Mesendoderm (in vitro differentiated cells): ENCODE measurements at regions not wholly inside any gene's neighbourhood (a gene's known extent, or its start where the extent isn't known, plus 50 kb on each side); places are given as distances from the start of the nearest gene placed in this dataset.
A peak's percentile ranks its signal among the peaks of the same experiment; 100 is the strongest.

ENCODE experiments used
- DNase-seq: peaks from one replicate; pipeline ENCODE4 v3.0.0; 2013
- H2AK5ac ChIP-seq: 2 replicates; pipeline ENCODE4 v1.6.1; 2013; ENCODE audit warnings: low read length, inconsistent platforms
- H2BK120ac ChIP-seq: 2 replicates; pipeline ENCODE4 v1.6.1; 2013; ENCODE audit warnings: low read depth, mild to moderate bottlenecking, low read length, moderate library complexity, mixed read lengths
- H2BK15ac ChIP-seq: replicated peaks from 2 replicates; pipeline ENCODE4 v1.6.1; 2013; ENCODE audit warnings: low read depth, mild to moderate bottlenecking, moderate library complexity
- H2BK5ac ChIP-seq: 2 replicates; pipeline ENCODE4 v1.6.1; 2013; ENCODE audit warnings: low read length, inconsistent platforms
- H3K18ac ChIP-seq: 2 replicates; pipeline ENCODE4 v1.6.1; 2013; ENCODE audit warnings: mild to moderate bottlenecking, low read length, mixed read lengths
- H3K23ac ChIP-seq: one replicate; pipeline ENCODE4 v1.6.1; 2013; ENCODE audit warnings: low read length
- H3K27ac ChIP-seq: 2 replicates; pipeline ENCODE4 v1.5.1; 2013; ENCODE audit warnings: low read depth, mild to moderate bottlenecking, inconsistent platforms, low read length, moderate library complexity
- H3K27me3 ChIP-seq: 2 replicates; pipeline ENCODE4 v1.6.1; 2013; ENCODE audit warnings: low read length, control low read depth, mild to moderate bottlenecking, inconsistent platforms; ENCODE audit not compliant: insufficient read depth, poor library complexity
- H3K36me3 ChIP-seq: 2 replicates; pipeline ENCODE4 v1.6.1; 2013; ENCODE audit warnings: low read length, inconsistent platforms; ENCODE audit not compliant: control insufficient read depth, insufficient read depth
- H3K4ac ChIP-seq: one replicate; pipeline ENCODE4 v1.6.1; 2013; ENCODE audit warnings: low read depth, mild to moderate bottlenecking, low read length, moderate library complexity
- H3K4me1 ChIP-seq: 2 replicates; pipeline ENCODE4 v1.6.1; 2013; ENCODE audit warnings: low read depth, low read length, inconsistent platforms; ENCODE audit not compliant: control insufficient read depth
- H3K4me2 ChIP-seq: 2 replicates; pipeline ENCODE4 v1.6.1; 2013; ENCODE audit warnings: low read length
- H3K4me3 ChIP-seq: 2 replicates; pipeline ENCODE4 v1.5.1; 2013; ENCODE audit warnings: mild to moderate bottlenecking, low read length
- H3K56ac ChIP-seq: one replicate; pipeline ENCODE4 v1.6.1; 2013; ENCODE audit warnings: low read length
- H3K79me1 ChIP-seq: 2 replicates; pipeline ENCODE4 v1.6.1; 2013; ENCODE audit warnings: low read length, inconsistent platforms
- H3K79me2 ChIP-seq: 2 replicates; pipeline ENCODE4 v1.6.1; 2013; ENCODE audit warnings: mild to moderate bottlenecking, low read length; ENCODE audit not compliant: control insufficient read depth, insufficient read depth
- H3K9ac ChIP-seq: 2 replicates; pipeline ENCODE4 v1.6.1; 2013; ENCODE audit warnings: low read length, inconsistent platforms
- H4K5ac ChIP-seq: one replicate; pipeline ENCODE4 v1.6.1; 2013; ENCODE audit warnings: low read length
- H4K8ac ChIP-seq: one replicate; pipeline ENCODE4 v1.6.1; 2013; ENCODE audit warnings: low read depth, mild to moderate bottlenecking, control low read depth, low read length, moderate library complexity
- WGBS: extraction: QIAGEN DNeasy Blood & Tissue Kit; methylation state at CpG from one replicate; pipeline ENCODE4 v1.1.7; 2013; ENCODE audit warnings: low lambda C conversion rate, missing lambda C conversion rate; ENCODE audit not compliant: insufficient coverage; ENCODE audit errors: extremely low coverage; 5-methylcytosine and 5-hydroxymethylcytosine counted together

DNA sequence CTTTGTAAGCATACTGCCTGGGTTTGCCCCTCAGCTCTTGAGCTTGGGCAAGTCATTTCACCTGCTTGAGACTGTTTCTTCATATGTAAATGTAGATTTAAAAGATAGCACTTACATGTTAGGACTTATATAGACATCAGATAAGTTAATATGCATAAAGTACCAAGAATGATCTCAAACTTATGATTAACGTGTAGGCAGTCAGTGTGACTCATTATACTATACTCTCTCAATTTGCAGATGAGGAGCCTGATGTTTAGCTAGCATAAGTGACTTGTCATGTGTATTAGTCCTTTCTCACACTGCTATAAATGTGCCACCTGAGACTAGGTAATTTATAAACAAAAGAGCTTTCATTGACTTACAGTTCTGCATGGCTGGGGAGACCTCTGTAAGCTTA, 690.5 kb downstream of the KCNJ2 start:
- Histone ChIP-seq H3K79me2 (no peaks in the 10 kb centered on the region), H2BK120ac (no peak overlapping the region), H3K79me1 (no peaks in the 10 kb centered on the region), H2BK5ac (no peak overlapping the region), H2BK15ac (no peak overlapping the region), H2AK5ac (no peak overlapping the region), H3K9ac (no peak overlapping the region), H3K4me3 (no peak overlapping the region), H3K4me2 (no peak overlapping the region), H3K27ac (no peak overlapping the region), H4K5ac (no peak overlapping the region), H3K18ac (no peak overlapping the region), H3K23ac (no peak overlapping the region), H4K8ac (no peak overlapping the region), H3K56ac (no peak overlapping the region), H3K4ac (no peak overlapping the region), H3K27me3 (no peaks in the 10 kb centered on the region), H3K4me1 (no peaks in the 10 kb centered on the region), H3K36me3 (no peaks in the 10 kb centered on the region)
- DNase-seq: no peak
- no CpG with 5 or more reads among the region's 1 CpG for WGBS

DNA sequence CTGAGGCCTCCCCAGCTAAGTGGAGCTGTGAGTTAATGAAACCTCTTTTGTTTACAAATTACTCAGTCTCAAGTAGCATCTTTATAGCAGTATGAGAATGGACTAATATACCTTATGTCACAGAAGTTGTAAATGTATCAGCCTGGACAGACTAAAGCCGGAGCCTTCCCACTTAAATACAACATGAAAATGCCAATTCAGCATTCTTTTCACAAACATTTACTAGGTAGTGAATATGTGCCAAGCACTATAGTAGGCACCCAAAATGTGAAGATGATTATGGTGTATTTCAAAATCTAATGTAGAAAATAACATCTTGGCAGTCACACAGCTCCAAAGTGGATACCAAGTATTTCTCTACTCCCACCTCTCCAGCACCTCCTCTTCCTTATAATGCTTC, 693.0 kb downstream of the KCNJ2 start:
- no peak overlapping the region for H3K4ac ChIP-seq
- H3K4me2 ChIP-seq: no peak overlapping the region
- H3K79me1 ChIP-seq: no peaks in the 10 kb centered on the region
- H3K27ac ChIP-seq: no peak overlapping the region
- no peak overlapping the region for H3K18ac ChIP-seq
- no peaks in the 10 kb centered on the region for H3K36me3 ChIP-seq
- no peak for DNase-seq
- no peak overlapping the region for H2BK5ac ChIP-seq
- H4K5ac ChIP-seq: no peak overlapping the region
- no peak overlapping the region for H3K23ac ChIP-seq
- no peak overlapping the region for H2AK5ac ChIP-seq
- H2BK15ac ChIP-seq: no peak overlapping the region
- H2BK120ac ChIP-seq: no peak overlapping the region
- no peak overlapping the region for H3K9ac ChIP-seq
- H3K27me3 ChIP-seq: no peaks in the 10 kb centered on the region
- no peaks in the 10 kb centered on the region for H3K79me2 ChIP-seq
- no peaks in the 10 kb centered on the region for H3K4me1 ChIP-seq
- H4K8ac ChIP-seq: no peak overlapping the region
- WGBS: no CpG with 5 or more reads among the region's 1 CpG
- no peak overlapping the region for H3K56ac ChIP-seq
- no peak overlapping the region for H3K4me3 ChIP-seq

DNA sequence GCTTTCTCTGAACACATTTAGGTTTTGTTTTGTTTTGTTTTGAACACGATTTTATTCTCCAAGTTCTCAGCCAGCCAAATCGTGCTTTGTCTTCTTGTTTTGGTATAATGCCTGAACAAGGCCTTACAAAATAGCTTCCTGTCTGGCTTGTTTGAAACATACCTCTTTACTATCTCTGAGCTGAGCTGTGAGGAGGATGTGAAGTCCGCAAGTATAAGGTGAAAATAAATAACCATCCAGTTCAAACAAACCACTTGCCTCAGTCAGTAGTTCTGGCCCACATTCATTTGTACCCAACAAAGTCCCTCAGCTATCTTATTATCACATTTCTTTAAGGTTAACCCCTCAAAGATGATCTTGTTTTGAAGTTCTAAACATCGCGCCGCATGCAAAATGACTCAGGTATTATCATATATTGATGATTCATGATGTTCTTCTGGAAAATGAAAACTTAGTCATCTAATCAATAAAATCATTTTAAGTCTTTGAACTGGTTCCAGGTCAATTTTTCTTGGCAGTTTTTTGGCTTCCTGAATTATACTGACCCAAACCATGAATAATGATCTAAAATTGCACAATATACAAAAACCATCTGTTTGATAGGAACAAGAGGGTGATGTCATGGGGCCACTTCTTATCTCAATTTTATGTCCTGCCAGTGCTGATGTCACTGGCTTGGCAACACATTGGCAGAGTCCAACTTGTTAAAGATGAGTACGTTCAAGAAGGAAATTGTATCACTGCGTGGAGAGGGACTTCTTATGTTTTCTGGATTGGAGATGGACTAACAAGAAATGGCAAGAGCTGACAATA, 694.3 kb downstream of the KCNJ2 start:
- H2BK15ac ChIP-seq: peak overlapping the region; percentile 36
- WGBS: no CpG with 5 or more reads among the region's 8 CpGs
- no peak overlapping the region for H3K9ac ChIP-seq
- no peaks in the 10 kb centered on the region for H3K27me3 ChIP-seq
- no peak overlapping the region for H4K5ac ChIP-seq
- no peak overlapping the region for H3K23ac ChIP-seq
- H3K4me2 ChIP-seq: no peak overlapping the region
- H3K4me1 ChIP-seq: no peaks in the 10 kb centered on the region
- H2BK120ac ChIP-seq: no peak overlapping the region
- no peak overlapping the region for H3K27ac ChIP-seq
- no peak overlapping the region for H3K18ac ChIP-seq
- H3K36me3 ChIP-seq: no peaks in the 10 kb centered on the region
- no peak overlapping the region for H4K8ac ChIP-seq
- H3K4me3 ChIP-seq: no peak overlapping the region
- no peak overlapping the region for H3K4ac ChIP-seq
- no peak for DNase-seq
- no peak overlapping the region for H2AK5ac ChIP-seq
- H3K56ac ChIP-seq: no peak overlapping the region
- H2BK5ac ChIP-seq: no peak overlapping the region
- no peaks in the 10 kb centered on the region for H3K79me1 ChIP-seq
- no peaks in the 10 kb centered on the region for H3K79me2 ChIP-seq

DNA sequence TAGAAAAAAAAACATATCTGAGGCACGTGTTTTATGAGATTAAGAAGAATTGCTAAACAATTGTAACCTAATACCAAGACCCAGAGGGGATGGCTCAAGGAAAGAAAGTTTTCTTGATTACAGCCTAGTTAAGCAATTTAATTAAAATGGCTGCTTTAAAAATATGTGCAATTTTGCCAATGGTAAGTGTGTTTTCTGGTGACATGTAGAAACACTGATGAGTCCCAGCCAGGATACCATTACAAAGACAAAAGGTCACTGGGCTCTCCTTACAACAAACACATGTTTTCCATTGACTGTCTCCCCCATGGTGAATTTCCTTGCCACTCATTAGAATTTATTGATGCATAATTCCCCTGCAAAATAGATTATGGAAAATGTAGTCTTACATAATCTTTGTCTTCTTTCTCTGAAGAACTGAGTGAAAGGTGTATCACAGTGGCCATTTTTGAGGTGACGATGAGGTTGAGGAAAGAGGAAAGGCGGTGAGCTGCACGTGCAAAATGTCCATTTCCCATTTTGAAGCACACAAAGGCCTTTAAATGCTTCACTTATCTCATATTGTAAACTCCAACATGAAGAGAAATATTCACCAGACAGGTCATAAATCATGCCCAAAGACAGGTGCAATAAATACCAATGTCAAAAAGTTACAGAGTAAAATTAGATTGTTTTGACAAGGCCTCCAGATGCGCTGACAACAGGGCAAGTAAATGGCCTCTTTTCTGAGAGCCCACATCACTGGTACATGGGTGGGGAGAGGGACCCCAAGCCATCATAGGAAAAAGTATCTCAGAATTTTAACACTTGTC, 696.9 kb downstream of the KCNJ2 start:
- Histone ChIP-seq H3K4me2 (no peak overlapping the region), H3K18ac (no peak overlapping the region), H3K27me3 (no peaks in the 10 kb centered on the region), H3K36me3 (no peaks in the 10 kb centered on the region), H3K23ac (no peak overlapping the region), H3K79me1 (no peaks in the 10 kb centered on the region), H3K27ac (no peak overlapping the region), H4K8ac (no peak overlapping the region), H3K4me3 (no peak overlapping the region), H4K5ac (no peak overlapping the region), H3K56ac (no peak overlapping the region), H3K9ac (no peak overlapping the region), H3K4me1 (no peaks in the 10 kb centered on the region), H2BK120ac (no peak overlapping the region), H2BK15ac (no peak overlapping the region), H3K79me2 (no peaks in the 10 kb centered on the region), H3K4ac (no peak overlapping the region), H2AK5ac (no peak overlapping the region), H2BK5ac (no peak overlapping the region)
- no CpG with 5 or more reads among the region's 5 CpGs for WGBS
- DNase-seq: no peak

DNA sequence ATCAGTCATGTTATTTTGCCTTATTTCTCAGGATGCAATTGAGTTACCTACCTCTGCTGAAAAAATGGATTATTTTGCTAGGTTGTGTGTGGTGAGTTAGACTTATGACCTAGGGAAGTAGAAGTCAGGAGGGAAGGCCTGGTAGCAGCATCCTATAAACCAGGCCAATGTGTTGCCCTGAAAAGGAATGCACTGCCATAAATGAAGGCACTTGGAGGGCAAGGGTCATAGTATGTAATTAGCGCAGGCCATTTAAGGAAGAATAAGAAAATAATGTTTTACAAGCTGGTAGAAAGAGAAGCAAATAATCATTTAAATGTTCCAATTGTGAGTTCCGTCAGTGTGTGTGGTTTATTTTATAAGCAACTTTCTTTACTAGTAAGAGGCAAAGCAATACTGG, 698.8 kb downstream of the KCNJ2 start:
- H3K27me3 ChIP-seq: no peaks in the 10 kb centered on the region
- no peak overlapping the region for H3K18ac ChIP-seq
- no peak overlapping the region for H4K5ac ChIP-seq
- no peak overlapping the region for H2BK5ac ChIP-seq
- H3K56ac ChIP-seq: no peak overlapping the region
- WGBS: no CpG with 5 or more reads among the region's 2 CpGs
- no peaks in the 10 kb centered on the region for H3K36me3 ChIP-seq
- no peaks in the 10 kb centered on the region for H3K79me2 ChIP-seq
- H3K27ac ChIP-seq: no peak overlapping the region
- H4K8ac ChIP-seq: no peak overlapping the region
- no peak overlapping the region for H3K4ac ChIP-seq
- no peak overlapping the region for H2BK15ac ChIP-seq
- DNase-seq: no peak
- H3K79me1 ChIP-seq: no peaks in the 10 kb centered on the region
- H2BK120ac ChIP-seq: no peak overlapping the region
- no peak overlapping the region for H2AK5ac ChIP-seq
- H3K4me1 ChIP-seq: no peaks in the 10 kb centered on the region
- H3K9ac ChIP-seq: no peak overlapping the region
- no peak overlapping the region for H3K23ac ChIP-seq
- no peak overlapping the region for H3K4me2 ChIP-seq
- H3K4me3 ChIP-seq: no peak overlapping the region
